Colonic mucosa (tissue), 4 donors: ENCODE measurements at regions not wholly inside any gene's neighbourhood (a gene's known extent, or its start where the extent isn't known, plus 50 kb on each side); places are given as distances from the start of the nearest gene placed in this dataset.

ENCODE experiments used
- DNase-seq: peaks from one replicate; pipeline ENCODE4 v3.0.0-alpha.2; 2020
- H3K27ac ChIP-seq: fragments of 200-600 bp; one replicate; pipeline ENCODE4 v1.8.0; 2021
- H3K27me3 ChIP-seq: fragments of 200-600 bp; one replicate; pipeline ENCODE4 v1.8.0; 2021
- H3K36me3 ChIP-seq: fragments of 200-600 bp; one replicate; pipeline ENCODE4 v1.8.0; 2021
- H3K4me1 ChIP-seq: fragments of 200-600 bp; one replicate; pipeline ENCODE4 v1.8.0; 2021; ENCODE audit warnings: mild to moderate bottlenecking
- H3K4me3 ChIP-seq: fragments of 200-600 bp; one replicate; pipeline ENCODE4 v1.8.0; 2021
- H3K9ac ChIP-seq, 2 donors: one replicate each; pipeline ENCODE4 v1.7.0; 2013; ENCODE audit warnings: control low read depth in 2 of 2, low read depth in 2 of 2, low read length in 2 of 2
- H3K9me3 ChIP-seq: fragments of 200-600 bp; one replicate; pipeline ENCODE4 v1.8.0; 2021
- intact Hi-C: fragments of 100-400 bp; cut with DNase I; formaldehyde crosslinking; loops from one replicate; pipeline ENCODE4 v1.14.1; 2022
- TF ChIP-seq, protein P1 (sequence below): fragments of 200-600 bp; IDR thresholded peaks from one replicate; pipeline ENCODE4 v1.8.0; 2022; ENCODE audit warnings: antibody characterized with exemption, mild to moderate bottlenecking
- donor health status: healthy.
- donor health status: DM: no; HTN: no; CAD: no.
- donor health status: DM: no; HTN: no; CAD: no.

DNA sequence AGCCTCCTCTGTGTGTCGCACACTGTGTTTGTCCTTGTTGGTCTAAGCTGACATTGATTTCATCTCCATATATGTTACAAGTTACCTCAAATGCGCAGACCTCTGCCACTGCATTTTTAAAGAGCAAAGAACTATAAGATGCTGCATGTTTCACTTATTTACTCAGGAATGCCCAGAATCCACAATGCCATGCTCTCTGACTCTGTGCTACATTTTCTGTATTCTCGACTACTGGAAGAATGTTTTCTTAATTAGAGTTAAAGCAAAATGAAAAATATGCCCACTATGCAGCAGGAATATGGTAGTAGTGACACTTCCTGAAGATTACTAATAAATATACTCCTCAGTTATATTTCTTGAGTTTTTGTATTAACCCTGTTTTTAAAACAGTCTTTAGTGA lies 296.4 kb downstream of the HACE1 start:
- intact Hi-C loops: no loop called here

DNA sequence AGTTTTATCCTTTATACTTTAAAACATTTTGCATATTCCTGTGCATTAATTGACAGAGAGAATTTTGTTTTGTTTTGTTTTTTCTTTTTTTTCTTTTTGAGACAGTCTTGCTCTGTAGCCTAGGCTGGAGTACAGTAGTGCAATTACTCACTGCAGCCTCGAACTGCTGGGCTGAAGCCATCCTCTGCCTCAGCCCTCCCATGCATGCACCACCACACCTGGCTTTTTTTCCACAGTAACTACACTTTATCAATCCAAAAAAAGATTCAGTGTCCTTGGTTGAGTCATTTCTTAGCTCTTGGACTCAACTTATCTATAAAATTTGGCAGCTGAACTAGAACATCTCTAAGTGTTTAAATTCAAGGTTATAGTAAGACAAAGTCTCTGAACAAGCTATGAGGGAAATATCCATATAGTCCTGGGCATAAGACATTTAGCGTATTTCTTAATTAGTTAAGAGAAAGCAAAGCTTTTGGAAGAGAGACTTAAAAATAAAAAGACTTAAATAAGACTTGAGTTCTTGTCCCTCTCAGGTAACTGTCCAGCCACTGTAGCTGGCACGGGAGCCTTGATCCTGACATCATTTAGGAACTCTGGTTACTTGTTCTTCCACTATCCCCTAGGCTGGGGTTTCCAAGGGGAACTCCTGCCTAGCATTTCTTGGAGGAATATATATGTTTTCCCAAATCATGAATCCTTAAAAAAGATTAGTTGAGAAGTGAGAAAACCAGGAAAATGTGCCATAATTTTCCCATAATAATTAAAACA lies 300.1 kb downstream of the HACE1 start:
- Histone ChIP-seq H3K36me3 (no peaks in the 10 kb centered on the region), H3K9me3 (no peaks in the 10 kb centered on the region), H3K27ac (no peak overlapping the region), H3K27me3 (no peaks in the 10 kb centered on the region), H3K4me3 (no peak overlapping the region), H3K4me1 (no peaks in the 10 kb centered on the region), H3K9ac (no peak overlapping the region)
- DNase-seq: no peak
- TF ChIP-seq, protein P1, sequence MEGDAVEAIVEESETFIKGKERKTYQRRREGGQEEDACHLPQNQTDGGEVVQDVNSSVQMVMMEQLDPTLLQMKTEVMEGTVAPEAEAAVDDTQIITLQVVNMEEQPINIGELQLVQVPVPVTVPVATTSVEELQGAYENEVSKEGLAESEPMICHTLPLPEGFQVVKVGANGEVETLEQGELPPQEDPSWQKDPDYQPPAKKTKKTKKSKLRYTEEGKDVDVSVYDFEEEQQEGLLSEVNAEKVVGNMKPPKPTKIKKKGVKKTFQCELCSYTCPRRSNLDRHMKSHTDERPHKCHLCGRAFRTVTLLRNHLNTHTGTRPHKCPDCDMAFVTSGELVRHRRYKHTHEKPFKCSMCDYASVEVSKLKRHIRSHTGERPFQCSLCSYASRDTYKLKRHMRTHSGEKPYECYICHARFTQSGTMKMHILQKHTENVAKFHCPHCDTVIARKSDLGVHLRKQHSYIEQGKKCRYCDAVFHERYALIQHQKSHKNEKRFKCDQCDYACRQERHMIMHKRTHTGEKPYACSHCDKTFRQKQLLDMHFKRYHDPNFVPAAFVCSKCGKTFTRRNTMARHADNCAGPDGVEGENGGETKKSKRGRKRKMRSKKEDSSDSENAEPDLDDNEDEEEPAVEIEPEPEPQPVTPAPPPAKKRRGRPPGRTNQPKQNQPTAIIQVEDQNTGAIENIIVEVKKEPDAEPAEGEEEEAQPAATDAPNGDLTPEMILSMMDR: no peak
- intact Hi-C loops: no loop called here

More for the DNA sequence above, 296.4 kb downstream of the HACE1 start:
- TF ChIP-seq, protein P1: no peak
- H3K36me3 ChIP-seq: no peaks in the 10 kb centered on the region
- H3K9me3 ChIP-seq: no peaks in the 10 kb centered on the region
- DNase-seq: no peak
- no peaks in the 10 kb centered on the region for H3K27me3 ChIP-seq
- H3K4me1 ChIP-seq: no peaks in the 10 kb centered on the region
- H3K4me3 ChIP-seq: no peak overlapping the region
- no peak overlapping the region for H3K9ac ChIP-seq
- H3K27ac ChIP-seq: no peak overlapping the region

DNA sequence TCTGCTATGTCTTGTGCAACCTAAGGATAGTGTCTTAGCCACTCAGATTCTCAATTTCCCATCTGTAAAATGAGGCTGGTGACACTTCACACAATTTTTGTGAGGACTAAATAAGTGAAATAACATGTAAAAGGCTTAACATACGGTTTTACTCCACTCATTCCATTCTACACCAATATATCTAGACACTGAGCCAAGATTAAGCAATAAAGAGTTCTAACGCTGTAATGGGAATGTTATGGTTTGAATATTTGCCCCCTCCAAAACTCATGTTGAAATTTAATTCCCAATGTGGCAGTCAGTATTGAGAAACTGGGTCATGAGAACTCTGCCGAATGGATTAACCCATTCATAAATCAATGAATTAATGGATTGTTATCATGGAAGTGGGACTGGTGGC lies 301.0 kb downstream of the HACE1 start:
- Histone ChIP-seq H3K27ac (no peak overlapping the region), H3K9ac (no peak overlapping the region), H3K4me3 (no peak overlapping the region), H3K36me3 (no peaks in the 10 kb centered on the region), H3K4me1 (no peaks in the 10 kb centered on the region), H3K27me3 (no peaks in the 10 kb centered on the region), H3K9me3 (no peaks in the 10 kb centered on the region)
- DNase-seq: no peak
- TF ChIP-seq, protein P1: no peak
- intact Hi-C loops: no loop called here

DNA sequence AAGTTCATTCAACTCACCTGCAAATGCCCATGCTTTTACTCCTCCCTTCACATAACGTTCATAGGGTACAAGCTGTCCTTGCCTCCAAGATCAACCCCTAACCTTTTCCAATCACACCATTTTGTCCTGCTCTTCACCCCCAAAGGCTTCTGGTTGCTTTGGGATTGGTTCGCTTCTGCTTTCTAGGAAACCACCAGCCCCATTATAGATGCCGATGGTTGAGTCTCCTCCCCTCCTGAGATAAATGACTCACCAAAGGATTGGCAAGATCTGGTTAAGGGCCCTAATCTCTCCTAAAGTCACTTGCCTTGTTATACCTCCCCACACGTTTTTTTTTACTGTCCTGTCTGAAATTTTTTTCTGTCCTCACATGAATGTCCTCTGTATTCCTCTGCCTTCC lies 311.4 kb downstream of the HACE1 start:
- Histone ChIP-seq H3K9me3 (no peaks in the 10 kb centered on the region), H3K4me3 (no peak overlapping the region), H3K9ac (no peak overlapping the region), H3K36me3 (no peaks in the 10 kb centered on the region), H3K4me1 (no peaks in the 10 kb centered on the region), H3K27ac (no peak overlapping the region), H3K27me3 (no peaks in the 10 kb centered on the region)
- DNase-seq: no peak
- TF ChIP-seq, protein P1: no peak
- intact Hi-C loops: no loop called here

DNA sequence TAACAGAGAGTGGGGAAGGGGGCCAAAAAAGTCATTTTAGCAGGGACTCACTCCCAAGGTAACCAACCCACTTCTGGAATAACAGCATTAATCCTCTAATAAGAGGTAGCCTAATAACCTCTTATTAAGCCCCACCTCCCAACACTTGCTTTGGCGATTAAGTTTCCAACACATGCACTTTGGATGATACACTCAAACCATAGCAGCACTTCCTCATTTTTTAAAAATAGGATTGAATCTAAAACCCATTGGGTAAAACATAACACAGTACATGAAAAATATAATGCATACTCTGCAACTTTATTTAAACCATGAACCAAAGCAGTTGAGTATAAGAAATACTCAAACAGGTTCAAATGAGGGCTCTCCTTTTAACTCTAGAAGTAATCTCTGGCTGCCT lies 318.3 kb downstream of the HACE1 start:
- H3K27ac ChIP-seq: no peak overlapping the region
- no peak overlapping the region for H3K4me3 ChIP-seq
- no peaks in the 10 kb centered on the region for H3K36me3 ChIP-seq
- intact Hi-C loops: no loop called here
- no peak overlapping the region for H3K9ac ChIP-seq
- no peaks in the 10 kb centered on the region for H3K9me3 ChIP-seq
- no peaks in the 10 kb centered on the region for H3K27me3 ChIP-seq
- TF ChIP-seq, protein P1: no peak
- no peaks in the 10 kb centered on the region for H3K4me1 ChIP-seq
- DNase-seq: no peak
